GM12878 (cell line): ENCODE measurements at regions not wholly inside any gene's neighbourhood (a gene's known extent, or its start where the extent isn't known, plus 50 kb on each side); places are given as distances from the start of the nearest gene placed in this dataset.
A peak's percentile ranks its signal among the peaks of the same experiment; 100 is the strongest.

ENCODE experiments used
- BCL3 ChIP-seq: IDR thresholded peaks from 2 replicates; pipeline ENCODE4 v1.6.1; 2011; ENCODE audit warnings: borderline replicate concordance, low read depth, mild to moderate bottlenecking, moderate library complexity, low read length; ENCODE audit not compliant: insufficient read depth, poor library complexity, severe bottlenecking
- CHD2 ChIP-seq: IDR thresholded peaks from 2 replicates; pipeline ENCODE4 v1.6.1; 2011; ENCODE audit warnings: low read depth, low read length, improper control_type of control experiment, borderline replicate concordance
- JUND ChIP-seq: IDR thresholded peaks from 2 replicates; pipeline ENCODE4 v1.6.1; 2012; ENCODE audit warnings: low read depth, mild to moderate bottlenecking, low read length, improper control_type of control experiment, moderate library complexity
- MTA2 ChIP-seq: fragments of 450-650 bp; IDR thresholded peaks from 2 replicates; pipeline ENCODE4 v1.6.1; 2016; ENCODE audit warnings: low read depth, mild to moderate bottlenecking, moderate library complexity
- NBN ChIP-seq: fragments of 450-650 bp; IDR thresholded peaks from 2 replicates; pipeline ENCODE4 v1.6.1; 2016
- NR2C1 ChIP-seq: fragments of 450-650 bp; IDR thresholded peaks from 2 replicates; pipeline ENCODE4 v1.6.1; 2017; ENCODE audit warnings: antibody characterized with exemption, mild to moderate bottlenecking, moderate library complexity
- RELA ChIP-seq: fragments of 450-650 bp; IDR thresholded peaks from 2 replicates; pipeline ENCODE4 v1.8.0; 2014; ENCODE audit warnings: borderline replicate concordance; ENCODE audit not compliant: partially characterized antibody
- RFX5 ChIP-seq: IDR thresholded peaks from 2 replicates; pipeline ENCODE4 v1.6.1; 2011; ENCODE audit warnings: low read depth, low read length, improper control_type of control experiment
- SMAD1 ChIP-seq: fragments of 450-650 bp; IDR thresholded peaks from 2 replicates; pipeline ENCODE4 v1.6.1; 2018; ENCODE audit warnings: mild to moderate bottlenecking, low read depth; ENCODE audit not compliant: partially characterized antibody
- ZNF217 ChIP-seq: fragments of 450-650 bp; IDR thresholded peaks from 2 replicates; pipeline ENCODE4 v1.6.1; 2017; ENCODE audit warnings: antibody characterized with exemption, mild to moderate bottlenecking
- ZNF622 ChIP-seq: fragments of 450-650 bp; IDR thresholded peaks from 2 replicates; pipeline ENCODE4 v1.6.1; 2017; ENCODE audit warnings: mild to moderate bottlenecking, inconsistent platforms
- ZNF687 ChIP-seq: fragments of 450-650 bp; IDR thresholded peaks from 2 replicates; pipeline ENCODE4 v1.6.1; 2017; ENCODE audit warnings: mild to moderate bottlenecking, moderate library complexity

GRCh38 chr11:92413757-92414513, 189.3 kb downstream of the FAT3 start (continued):
- no peak for TF ChIP-seq BCL3
- TF ChIP-seq RFX5: no peak
- TF ChIP-seq CHD2: no peak
- TF ChIP-seq ZNF622: no peak
- no peak for TF ChIP-seq JUND
- peak; percentile 35; the same call in 1 of the 2 replicates for TF ChIP-seq MTA2
- TF ChIP-seq ZNF217: no peak
- TF ChIP-seq NBN: no peak
- no peak for TF ChIP-seq RELA
- no peak for TF ChIP-seq SMAD1
- peak; percentile 31; the same call in 1 of the 2 replicates for TF ChIP-seq NR2C1
- no peak for TF ChIP-seq ZNF687
